B cell (primary cell): ENCODE measurements at regions not wholly inside any gene's neighbourhood (a gene's known extent, or its start where the extent isn't known, plus 50 kb on each side); places are given as distances from the start of the nearest gene placed in this dataset.

Experiments
- ATAC-seq: fragments of 200-7000 bp; cut with Tn5 transposase; one replicate; pipeline ENCODE4 v1.10.0; 2021; ENCODE audit warnings: low read depth, mild to moderate bottlenecking, moderate number of reproducible peaks, moderate library complexity
- CTCF ChIA-PET: fragments of 350-600 bp; sonication (Branson Sonifier 250); formaldehyde crosslinking; loops from one replicate; lab custom pipeline; 2021; ENCODE audit warnings: antibody characterized with exemption, inconsistent platforms; lab: Charles Lee
- POLR2A ChIA-PET: fragments of 350-600 bp; sonication (Branson Sonifier 250); formaldehyde crosslinking; loops from one replicate; lab custom pipeline; 2021; ENCODE audit warnings: antibody characterized with exemption; lab: Charles Lee
- DNase-seq: peaks from one replicate; pipeline ENCODE4 v3.0.0; 2013
- H2AFZ ChIP-seq: 2 replicates; pipeline ENCODE4 v1.6.1; 2012; ENCODE audit warnings: mild to moderate bottlenecking, low read depth, low read length; ENCODE audit not compliant: insufficient read depth, poor library complexity, severe bottlenecking
- H3K27ac ChIP-seq, 2 donors: 1 replicate in 1 of 2; 2 replicates in 1 of 2; pipeline ENCODE4 v1.5.1; 2012 to 2013; ENCODE audit warnings: low read length in 2 of 2, mild to moderate bottlenecking in 2 of 2, moderate library complexity in 1 of 2
- H3K27me3 ChIP-seq, 4 experiments: fragments of 200-600 bp in 1 of 4; sonication (generic) in 1 of 4; replicated peaks in 1 of 4; 1 replicate in 2 of 4; 2 replicates in 2 of 4; pipeline versions ENCODE4 v1.6.1 to v1.7.0; 2013 to 2016; ENCODE audit warnings: low read length in 3 of 4, mild to moderate bottlenecking in 2 of 4, mixed read lengths in 1 of 4, moderate library complexity in 1 of 4; ENCODE audit not compliant: insufficient read depth in 4 of 4, control insufficient read depth in 3 of 4; ENCODE audit errors: control extremely low read depth in 1 of 4
- H3K36me3 ChIP-seq, 2 experiments: replicated peaks in 1 of 2; 1 replicate in 1 of 2; 2 replicates in 1 of 2; pipeline versions ENCODE4 v1.6.1 to v1.7.1; 2013; ENCODE audit warnings: low read length in 1 of 2; ENCODE audit not compliant: insufficient read depth in 2 of 2, control insufficient read depth in 1 of 2; ENCODE audit errors: control extremely low read depth in 1 of 2, extremely low read depth in 1 of 2
- H3K4me1 ChIP-seq, 2 donors: fragments of 200-600 bp in 1 of 2; sonication (generic) in 1 of 2; 1 replicate in 1 of 2; 2 replicates in 1 of 2; pipeline versions ENCODE4 v1.5.1 to v1.6.1; 2013 to 2017; ENCODE audit warnings: low read length in 2 of 2; ENCODE audit not compliant: control insufficient read depth in 2 of 2, insufficient read depth in 2 of 2
- H3K4me2 ChIP-seq: replicated peaks from 2 replicates; pipeline ENCODE3; 2012; ENCODE audit warnings: mild to moderate bottlenecking, low read depth, low read length; ENCODE audit not compliant: poor library complexity, severe bottlenecking
- H3K4me3 ChIP-seq, 5 experiments: fragments of 200-600 bp in 1 of 5; sonication (generic) in 1 of 5; 1 replicate in 3 of 5; 2 replicates in 2 of 5; pipeline versions ENCODE4 v1.5.1 to v1.7.0; 2011 to 2016; ENCODE audit warnings: low read length in 4 of 5, mild to moderate bottlenecking in 4 of 5, low read depth in 2 of 5, control low read depth in 1 of 5, moderate library complexity in 1 of 5; ENCODE audit not compliant: insufficient read depth in 1 of 5; ENCODE audit errors: control extremely low read depth in 1 of 5, extremely low read depth in 1 of 5
- H3K79me2 ChIP-seq: fragments of 200-600 bp; sonication (generic); one replicate; pipeline ENCODE4 v1.6.0; 2016; ENCODE audit warnings: low read length; ENCODE audit not compliant: control insufficient read depth, insufficient read depth
- H3K9ac ChIP-seq: fragments of 200-600 bp; sonication (generic); 2 replicates; pipeline ENCODE4 v1.6.1; 2017; ENCODE audit warnings: mild to moderate bottlenecking, low read length, moderate library complexity
- H3K9me3 ChIP-seq, 3 donors: one replicate each; pipeline versions ENCODE4 v1.6.1 to v1.7.1; 2013; ENCODE audit warnings: low read length in 2 of 3; ENCODE audit not compliant: control insufficient read depth in 2 of 3, insufficient read depth in 1 of 3; ENCODE audit errors: control extremely low read depth in 1 of 3
- H4K20me1 ChIP-seq: 2 replicates; pipeline ENCODE4 v1.6.0; 2012; ENCODE audit warnings: mild to moderate bottlenecking, low read length; ENCODE audit not compliant: insufficient read depth, control insufficient read depth, poor library complexity, severe bottlenecking
- H3K27ac Mint-ChIP-seq: one replicate; pipeline ENCODE4 v1.8.0; 2021; ENCODE audit warnings: mixed read lengths
- H3K27me3 Mint-ChIP-seq: one replicate; pipeline ENCODE4 v1.8.0; 2021; ENCODE audit warnings: mixed read lengths
- H3K4me1 Mint-ChIP-seq: one replicate; pipeline ENCODE4 v1.8.0; 2021; ENCODE audit warnings: mixed read lengths
- H3K4me3 Mint-ChIP-seq: one replicate; pipeline ENCODE4 v1.8.0; 2021; ENCODE audit warnings: mixed read lengths
- H3K9me3 Mint-ChIP-seq: one replicate; pipeline ENCODE4 v1.8.0; 2022; ENCODE audit warnings: mixed read lengths; ENCODE audit not compliant: insufficient read depth
- CTCF ChIP-seq: fragments of 200-600 bp; IDR thresholded peaks from one replicate; pipeline ENCODE4 v1.8.0; 2022; ENCODE audit warnings: antibody characterized with exemption, mild to moderate bottlenecking
- EZH2 ChIP-seq: IDR thresholded peaks from 2 replicates; pipeline ENCODE4 v1.6.1; 2012; ENCODE audit warnings: borderline replicate concordance, low read depth, mild to moderate bottlenecking, moderate library complexity, low read length; ENCODE audit not compliant: insufficient read depth, poor library complexity, severe bottlenecking
- WGBS: methylation state at CpG from one replicate; pipeline ENCODE4 v1.1.5; 2013; ENCODE audit warnings: missing lambda C conversion rate; ENCODE audit not compliant: insufficient coverage; 5-methylcytosine and 5-hydroxymethylcytosine counted together
- intact Hi-C: fragments of 100-400 bp; cut with micrococcal nuclease; formaldehyde crosslinking; loops from one replicate; pipeline ENCODE4 v1.10.0; 2022

GRCh38 chr1:58932859-58933598 is 149.2 kb upstream of the JUN start:
- H3K4me1 Mint-ChIP-seq = peaks cover 10% of the 10 kb centered on the region
- no peak overlapping the region for H3K4me3 Mint-ChIP-seq
- no peaks in the 10 kb centered on the region for H4K20me1 ChIP-seq
- DNase-seq (no peak), ATAC-seq (no peak)
- POLR2A ChIA-PET = interaction anchor here (0.7 kb wide), 1 partner anchor 9 kb away, joined by 3 read pairs; no protein-coding TSS in a partner anchor
- no peaks in the 10 kb centered on the region for H3K9me3 ChIP-seq
- no peak overlapping the region for H3K27ac ChIP-seq
- no peaks in the 10 kb centered on the region for H3K36me3 ChIP-seq
- no peak overlapping the region for H3K9ac ChIP-seq
- H3K4me2 ChIP-seq = no peak overlapping the region
- H2AFZ ChIP-seq = no peak overlapping the region
- H3K4me1 ChIP-seq = peaks cover 7 to 9% of the 10 kb centered on the region in 2 donors
- CTCF ChIA-PET = no interaction called here
- H3K27ac Mint-ChIP-seq = no peak overlapping the region
- no peaks in the 10 kb centered on the region for H3K27me3 ChIP-seq
- intact Hi-C loops = no loop called here
- TF ChIP-seq CTCF = no peak
- TF ChIP-seq EZH2 = no peak
- H3K79me2 ChIP-seq = no peaks in the 10 kb centered on the region
- WGBS = 76% methylated on average over 3 of the region's 4 CpGs
- H3K4me3 ChIP-seq = no peak overlapping the region
- H3K9me3 Mint-ChIP-seq = no peaks in the 10 kb centered on the region
- no peaks in the 10 kb centered on the region for H3K27me3 Mint-ChIP-seq

GRCh38 chr1:58933599-58933926 is 149.7 kb upstream of the JUN start:
- H3K4me2 ChIP-seq = no peak overlapping the region
- H3K27ac Mint-ChIP-seq = no peak overlapping the region

More at GRCh38 chr1:58933599-58933926, 149.7 kb upstream of the JUN start:
- Histone ChIP-seq H3K9ac (no peak overlapping the region), H4K20me1 (no peaks in the 10 kb centered on the region), H3K36me3 (no peaks in the 10 kb centered on the region), H3K79me2 (no peaks in the 10 kb centered on the region), H3K27ac (no peak overlapping the region), H2AFZ (no peak overlapping the region), H3K4me3 (no peak overlapping the region), H3K9me3 (no peaks in the 10 kb centered on the region), H3K4me1 (peaks cover 7 to 9% of the 10 kb centered on the region in 2 donors), H3K27me3 (no peaks in the 10 kb centered on the region)
- TF ChIP-seq CTCF (no peak), EZH2 (no peak)
- Mint-ChIP-seq H3K9me3 (no peaks in the 10 kb centered on the region), H3K4me3 (no peak overlapping the region), H3K27me3 (no peaks in the 10 kb centered on the region), H3K4me1 (peaks cover 10% of the 10 kb centered on the region)
- ChIA-PET CTCF (no interaction called here), POLR2A (no interaction called here)
- intact Hi-C loops = no loop called here
- WGBS = no CpG with 5 or more reads among the region's 2 CpGs
- no peak for DNase-seq
- ATAC-seq = no peak
